ENCODE measurements at regions not wholly inside any gene's neighbourhood (a gene's known extent, or its start where the extent isn't known, plus 50 kb on each side); places are given as distances from the start of the nearest gene placed in this dataset.

DNA sequence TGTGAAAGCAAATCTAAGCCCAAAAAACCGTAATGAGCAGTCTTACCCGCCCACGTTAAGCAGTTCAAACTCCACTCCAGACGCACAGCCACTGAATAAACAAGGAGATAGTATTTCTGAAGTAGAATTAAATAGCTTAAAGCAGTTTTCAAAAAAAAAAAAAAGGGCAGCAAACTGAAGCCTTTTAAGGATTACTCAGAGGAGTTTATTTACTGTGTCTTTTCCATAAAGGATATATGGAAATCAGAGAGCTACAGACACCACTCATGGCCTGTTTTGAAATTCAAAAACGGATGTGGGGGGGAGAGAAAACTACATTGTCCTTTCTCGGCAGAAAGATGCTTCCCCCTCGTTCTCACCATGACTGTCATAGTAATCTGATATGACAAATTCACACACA, 83.7 kb upstream of the IRX1 start:
- Histone ChIP-seq H3K9me1 (ENCODE audit: control insufficient read depth, insufficient read depth, low read length) (no peaks in the 10 kb centered on the region), H3K27me3 (ENCODE audit: control insufficient read depth in 2 of 2, insufficient read depth in 2 of 2, low read length in 2 of 2) (peaks cover 0 to 7% of the 10 kb centered on the region in 2 experiments; a peak in 3 of 5 replicates), H3K4me2 (ENCODE audit: insufficient read depth, low read length) (no peak overlapping the region), H3K4me3 (no peak overlapping the region), H3K36me3 (ENCODE audit: control insufficient read depth, insufficient read depth, low read length) (no peaks in the 10 kb centered on the region), H3K9me3 (replicated peaks; ENCODE audit: control insufficient read depth, insufficient read depth, low read depth, low read length) (no peaks in the 10 kb centered on the region), H3K9ac (ENCODE audit: insufficient read depth in 1 of 2, low read depth in 2 of 2, low read length in 2 of 2) (no peak overlapping the region), H3K4me1 (replicated peaks in 1 of 2; ENCODE audit: control insufficient read depth in 2 of 2, insufficient read depth in 2 of 2, low read length in 2 of 2) (no peaks in the 10 kb centered on the region), H3K27ac (ENCODE audit: extremely low read depth, low read depth, low read length) (no peak overlapping the region), H2AFZ (ENCODE audit: low read depth, low read length) (no peak overlapping the region), H4K20me1 (replicated peaks; ENCODE audit: control insufficient read depth, insufficient read depth, low read length) (no peaks in the 10 kb centered on the region), H3K79me2 (ENCODE audit: control insufficient read depth, insufficient read depth, low read length) (no peaks in the 10 kb centered on the region)
- in situ Hi-C loops (cut with MboI) (no loop called here), intact Hi-C loops (cut with micrococcal nuclease) (no loop called here)
- no TSS peak for BruUV-seq (replicated peaks)
- under 1% methylated on average over 7 of the region's 7 CpGs for WGBS (ENCODE audit: insufficient coverage, low coverage, missing lambda C conversion rate)
- TF ChIP-seq, protein P1, sequence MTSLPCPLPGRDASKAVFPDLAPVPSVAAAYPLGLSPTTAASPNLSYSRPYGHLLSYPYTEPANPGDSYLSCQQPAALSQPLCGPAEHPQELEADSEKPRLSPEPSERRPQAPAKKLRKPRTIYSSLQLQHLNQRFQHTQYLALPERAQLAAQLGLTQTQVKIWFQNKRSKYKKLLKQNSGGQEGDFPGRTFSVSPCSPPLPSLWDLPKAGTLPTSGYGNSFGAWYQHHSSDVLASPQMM (CRISPR knock-in tag; IDR thresholded peaks at IDR 0.05) = no peak
- TF ChIP-seq, protein P2, sequence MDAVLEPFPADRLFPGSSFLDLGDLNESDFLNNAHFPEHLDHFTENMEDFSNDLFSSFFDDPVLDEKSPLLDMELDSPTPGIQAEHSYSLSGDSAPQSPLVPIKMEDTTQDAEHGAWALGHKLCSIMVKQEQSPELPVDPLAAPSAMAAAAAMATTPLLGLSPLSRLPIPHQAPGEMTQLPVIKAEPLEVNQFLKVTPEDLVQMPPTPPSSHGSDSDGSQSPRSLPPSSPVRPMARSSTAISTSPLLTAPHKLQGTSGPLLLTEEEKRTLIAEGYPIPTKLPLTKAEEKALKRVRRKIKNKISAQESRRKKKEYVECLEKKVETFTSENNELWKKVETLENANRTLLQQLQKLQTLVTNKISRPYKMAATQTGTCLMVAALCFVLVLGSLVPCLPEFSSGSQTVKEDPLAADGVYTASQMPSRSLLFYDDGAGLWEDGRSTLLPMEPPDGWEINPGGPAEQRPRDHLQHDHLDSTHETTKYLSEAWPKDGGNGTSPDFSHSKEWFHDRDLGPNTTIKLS (IDR thresholded peaks at IDR 0.05; ENCODE audit: borderline replicate concordance, low read depth) = no peak
- TF ChIP-seq LARP7 (IDR thresholded peaks at IDR 0.05) = no peak
- no peak for TF ChIP-seq CHD2 (IDR thresholded peaks at IDR 0.05; ENCODE audit: low read depth, low read length)
- TF ChIP-seq, protein P3, sequence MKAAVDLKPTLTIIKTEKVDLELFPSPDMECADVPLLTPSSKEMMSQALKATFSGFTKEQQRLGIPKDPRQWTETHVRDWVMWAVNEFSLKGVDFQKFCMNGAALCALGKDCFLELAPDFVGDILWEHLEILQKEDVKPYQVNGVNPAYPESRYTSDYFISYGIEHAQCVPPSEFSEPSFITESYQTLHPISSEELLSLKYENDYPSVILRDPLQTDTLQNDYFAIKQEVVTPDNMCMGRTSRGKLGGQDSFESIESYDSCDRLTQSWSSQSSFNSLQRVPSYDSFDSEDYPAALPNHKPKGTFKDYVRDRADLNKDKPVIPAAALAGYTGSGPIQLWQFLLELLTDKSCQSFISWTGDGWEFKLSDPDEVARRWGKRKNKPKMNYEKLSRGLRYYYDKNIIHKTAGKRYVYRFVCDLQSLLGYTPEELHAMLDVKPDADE (conservative IDR thresholded peaks at IDR 0.05; ENCODE audit: control insufficient read depth, low read depth, low read length) = no peak
- TF ChIP-seq RBM39 (optimal IDR thresholded peaks at IDR 0.05; ENCODE audit: low read depth, low read length) = no peak
- TF ChIP-seq MTA1 (IDR thresholded peaks at IDR 0.05; ENCODE audit: borderline replicate concordance) = no peak
- no peak for TF ChIP-seq TEAD4 (IDR thresholded peaks at IDR 0.05; ENCODE audit: low read length)
- TF ChIP-seq TEAD4 (CRISPR knock-in tag; IDR thresholded peaks at IDR 0.05; ENCODE audit: borderline replicate concordance) = no peak
- TF ChIP-seq, protein P4, sequence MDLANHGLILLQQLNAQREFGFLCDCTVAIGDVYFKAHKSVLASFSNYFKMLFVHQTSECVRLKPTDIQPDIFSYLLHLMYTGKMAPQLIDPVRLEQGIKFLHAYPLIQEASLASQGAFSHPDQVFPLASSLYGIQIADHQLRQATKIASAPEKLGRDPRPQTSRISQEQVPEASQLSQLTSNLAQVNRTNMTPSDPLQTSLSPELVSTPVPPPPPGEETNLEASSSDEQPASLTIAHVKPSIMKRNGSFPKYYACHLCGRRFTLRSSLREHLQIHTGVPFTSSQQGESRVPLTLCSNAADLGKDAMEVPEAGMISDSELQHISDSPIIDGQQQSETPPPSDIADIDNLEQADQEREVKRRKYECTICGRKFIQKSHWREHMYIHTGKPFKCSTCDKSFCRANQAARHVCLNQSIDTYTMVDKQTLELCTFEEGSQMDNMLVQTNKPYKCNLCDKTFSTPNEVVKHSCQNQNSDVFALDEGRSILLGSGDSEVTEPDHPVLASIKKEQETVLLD (IDR thresholded peaks at IDR 0.05) = no peak
- TF ChIP-seq TAF15 (IDR thresholded peaks at IDR 0.05; ENCODE audit: low read depth, low read length) = no peak
- no peak for TF ChIP-seq RBFOX2 (IDR thresholded peaks at IDR 0.05; ENCODE audit: low read depth, low read length)
- no peak for TF ChIP-seq ZNF133 (CRISPR knock-in tag; IDR thresholded peaks at IDR 0.05)
- TF ChIP-seq MEF2D (tag; conservative IDR thresholded peaks at IDR 0.05; ENCODE audit: low read depth) = no peak
- POLR2A ChIA-PET = no interaction called here
- CTCF ChIA-PET (ENCODE audit: low intra/inter-chr PET ratio) = no interaction called here
- ATAC-seq (no peak), DNase-seq (ENCODE audit: extremely low read depth in 1 of 4, low spot score in 3 of 4) (no peak), FAIRE-seq (no peak)
